ENCODE measurements at regions not wholly inside any gene's neighbourhood (a gene's known extent, or its start where the extent isn't known, plus 50 kb on each side); places are given as distances from the start of the nearest gene placed in this dataset.

DNA sequence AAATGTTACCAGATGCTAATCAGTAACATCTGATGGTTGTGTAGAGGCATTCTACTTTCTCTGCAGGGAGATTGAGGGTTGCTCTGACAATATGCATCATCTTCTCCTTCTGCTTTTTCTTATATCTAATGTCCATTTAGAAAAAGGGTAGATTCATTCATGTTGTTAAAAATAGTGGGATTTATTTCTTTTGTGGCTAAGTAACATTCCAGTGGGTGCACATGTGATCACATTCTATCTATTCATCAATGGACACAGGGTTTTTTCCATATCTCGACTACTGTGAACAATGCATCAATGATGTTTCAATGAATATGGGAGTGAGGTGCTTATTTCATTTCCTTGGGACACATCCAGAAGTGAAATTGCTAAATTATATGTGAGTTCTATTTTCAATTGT lies 103.9 kb downstream of the CRPPA start:
- ChIA-PET CTCF (no interaction called here), POLR2A (ENCODE audit: low non-redundant PET) (no interaction called here)
- TF ChIP-seq, protein P1, sequence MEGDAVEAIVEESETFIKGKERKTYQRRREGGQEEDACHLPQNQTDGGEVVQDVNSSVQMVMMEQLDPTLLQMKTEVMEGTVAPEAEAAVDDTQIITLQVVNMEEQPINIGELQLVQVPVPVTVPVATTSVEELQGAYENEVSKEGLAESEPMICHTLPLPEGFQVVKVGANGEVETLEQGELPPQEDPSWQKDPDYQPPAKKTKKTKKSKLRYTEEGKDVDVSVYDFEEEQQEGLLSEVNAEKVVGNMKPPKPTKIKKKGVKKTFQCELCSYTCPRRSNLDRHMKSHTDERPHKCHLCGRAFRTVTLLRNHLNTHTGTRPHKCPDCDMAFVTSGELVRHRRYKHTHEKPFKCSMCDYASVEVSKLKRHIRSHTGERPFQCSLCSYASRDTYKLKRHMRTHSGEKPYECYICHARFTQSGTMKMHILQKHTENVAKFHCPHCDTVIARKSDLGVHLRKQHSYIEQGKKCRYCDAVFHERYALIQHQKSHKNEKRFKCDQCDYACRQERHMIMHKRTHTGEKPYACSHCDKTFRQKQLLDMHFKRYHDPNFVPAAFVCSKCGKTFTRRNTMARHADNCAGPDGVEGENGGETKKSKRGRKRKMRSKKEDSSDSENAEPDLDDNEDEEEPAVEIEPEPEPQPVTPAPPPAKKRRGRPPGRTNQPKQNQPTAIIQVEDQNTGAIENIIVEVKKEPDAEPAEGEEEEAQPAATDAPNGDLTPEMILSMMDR (conservative IDR thresholded peaks at IDR 0.05; ENCODE audit: low read depth) = no peak
- DNase-seq (ENCODE audit: low spot score) = no peak
- no peak overlapping the region for H3K27ac ChIP-seq

GRCh38 chr7:16315280-16315679 lies 106.1 kb downstream of the CRPPA start:
- ChIA-PET CTCF (no interaction called here), POLR2A (ENCODE audit: low non-redundant PET) (no interaction called here)

GRCh38 chr7:16309129-16309528 lies 112.2 kb downstream of the CRPPA start:
- DNase-seq (ENCODE audit: low spot score) = no peak
- TF ChIP-seq, protein P1 (conservative IDR thresholded peaks at IDR 0.05; ENCODE audit: low read depth) = no peak
- CTCF ChIA-PET = no interaction called here
- POLR2A ChIA-PET (ENCODE audit: low non-redundant PET) = no interaction called here
- H3K27ac ChIP-seq = no peak overlapping the region

More at GRCh38 chr7:16315280-16315679, 106.1 kb downstream of the CRPPA start:
- H3K27ac ChIP-seq = no peak overlapping the region
- TF ChIP-seq, protein P1 (conservative IDR thresholded peaks at IDR 0.05; ENCODE audit: low read depth) = no peak
- no peak for DNase-seq (ENCODE audit: low spot score)

DNA sequence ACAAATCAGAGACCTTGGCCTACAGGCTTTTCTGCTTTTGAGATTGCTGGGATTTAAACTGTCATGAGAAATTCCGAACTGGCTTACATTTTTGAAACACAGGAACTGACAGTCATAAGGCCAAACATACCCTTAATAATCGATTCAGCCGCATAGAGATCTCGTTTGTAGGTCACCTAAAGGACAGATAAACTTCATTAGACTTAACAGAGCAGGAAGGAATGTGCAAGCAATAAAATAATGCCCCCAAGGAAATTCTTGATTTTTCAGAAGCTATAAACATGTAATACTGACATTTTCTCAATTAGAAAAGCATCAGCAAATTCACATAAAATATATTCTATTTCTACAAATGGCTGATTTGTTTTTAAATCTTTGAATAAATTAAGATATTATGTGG lies 120.0 kb downstream of the CRPPA start:
- POLR2A ChIA-PET (ENCODE audit: low non-redundant PET) = no interaction called here
- TF ChIP-seq, protein P1 (conservative IDR thresholded peaks at IDR 0.05; ENCODE audit: low read depth) = no peak
- CTCF ChIA-PET = no interaction called here
- H3K27ac ChIP-seq = no peak overlapping the region
- no peak for DNase-seq (ENCODE audit: low spot score)

DNA sequence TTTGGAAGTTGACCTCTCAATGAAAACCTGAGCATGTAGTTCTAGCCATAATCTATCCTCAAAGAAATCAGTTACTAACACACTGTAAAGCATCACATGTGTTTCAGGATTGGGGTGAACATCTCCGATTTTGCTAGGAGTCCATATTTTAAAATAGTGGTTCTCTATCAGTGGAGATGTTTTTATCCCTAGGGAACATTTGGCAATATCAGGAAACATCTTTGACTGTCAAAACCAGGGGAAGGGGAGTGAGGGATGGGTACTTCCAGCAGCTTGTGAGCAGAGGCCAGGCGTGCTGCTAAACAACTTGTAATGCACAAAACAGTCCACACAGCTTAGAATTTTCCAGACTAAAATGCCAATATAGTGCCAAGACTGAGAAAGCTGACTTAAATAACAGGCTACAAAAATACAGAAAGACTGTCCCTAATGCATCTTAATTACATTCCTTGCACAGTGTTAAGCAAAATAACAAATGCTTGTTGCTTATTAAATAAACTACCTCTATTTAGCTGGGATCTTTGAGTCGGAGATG lies 120.9 kb downstream of the CRPPA start:
- DNase-seq (ENCODE audit: low spot score) = no peak
- TF ChIP-seq, protein P1 (conservative IDR thresholded peaks at IDR 0.05; ENCODE audit: low read depth) = no peak
- ChIA-PET CTCF (no interaction called here), POLR2A (ENCODE audit: low non-redundant PET) (no interaction called here)
- H3K27ac ChIP-seq = no peak overlapping the region

DNA sequence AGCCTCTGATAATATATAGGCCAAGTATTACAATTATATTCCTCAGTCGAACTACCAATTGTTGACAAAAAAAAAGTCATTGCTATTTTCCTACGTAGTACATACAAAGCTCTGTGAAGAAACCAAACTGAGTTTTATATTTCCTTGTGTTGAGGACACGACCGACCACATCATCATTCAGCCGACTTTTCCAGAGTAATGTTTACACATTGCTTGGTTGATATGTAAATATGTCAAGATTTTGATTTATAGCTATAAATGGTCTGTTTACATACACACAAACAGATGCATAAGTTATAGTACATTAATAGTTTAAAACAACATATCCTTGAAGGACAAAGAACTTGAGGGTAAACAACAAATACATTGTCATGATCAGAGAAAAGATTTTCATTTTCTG lies 121.5 kb downstream of the CRPPA start:
- no peak overlapping the region for H3K27ac ChIP-seq
- POLR2A ChIA-PET (ENCODE audit: low non-redundant PET) = no interaction called here
- CTCF ChIA-PET = no interaction called here
- TF ChIP-seq, protein P1 (conservative IDR thresholded peaks at IDR 0.05; ENCODE audit: low read depth) = no peak
- DNase-seq (ENCODE audit: low spot score) = no peak

DNA sequence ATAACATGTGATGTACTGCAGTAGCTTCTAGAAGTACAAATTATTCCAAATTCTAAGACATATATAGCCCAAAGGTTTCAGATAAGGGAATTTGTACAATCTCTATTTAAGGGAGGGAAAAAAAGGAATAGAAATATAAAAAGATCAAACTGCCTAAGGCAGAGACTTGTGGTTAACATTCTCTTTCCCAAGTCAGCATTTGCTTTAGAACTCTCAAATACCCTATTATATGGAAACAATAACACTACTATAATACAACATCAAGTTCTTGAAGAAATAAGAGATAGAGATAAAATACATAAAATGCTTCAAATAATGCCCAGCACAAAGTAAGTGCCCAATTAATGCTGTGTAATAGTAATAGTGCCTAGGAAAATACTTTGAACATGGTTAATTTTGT lies 123.1 kb downstream of the CRPPA start:
- no peak for DNase-seq (ENCODE audit: low spot score)
- TF ChIP-seq, protein P1 (conservative IDR thresholded peaks at IDR 0.05; ENCODE audit: low read depth) = no peak
- ChIA-PET POLR2A (ENCODE audit: low non-redundant PET) (no interaction called here), CTCF (no interaction called here)
- no peak overlapping the region for H3K27ac ChIP-seq
